Hepatic stellate cell (primary cell): ENCODE measurements at regions not wholly inside any gene's neighbourhood (a gene's known extent, or its start where the extent isn't known, plus 50 kb on each side); places are given as distances from the start of the nearest gene placed in this dataset.

Experiments used
- DNase-seq: peaks from one replicate; pipeline ENCODE4 v3.0.0; 2011; ENCODE audit warnings: low spot score

- DNase-seq, result no peak
Observed at GRCh38 chr13:111394211-111394922, 73.9 kb downstream of the TEX29 start.

DNA sequence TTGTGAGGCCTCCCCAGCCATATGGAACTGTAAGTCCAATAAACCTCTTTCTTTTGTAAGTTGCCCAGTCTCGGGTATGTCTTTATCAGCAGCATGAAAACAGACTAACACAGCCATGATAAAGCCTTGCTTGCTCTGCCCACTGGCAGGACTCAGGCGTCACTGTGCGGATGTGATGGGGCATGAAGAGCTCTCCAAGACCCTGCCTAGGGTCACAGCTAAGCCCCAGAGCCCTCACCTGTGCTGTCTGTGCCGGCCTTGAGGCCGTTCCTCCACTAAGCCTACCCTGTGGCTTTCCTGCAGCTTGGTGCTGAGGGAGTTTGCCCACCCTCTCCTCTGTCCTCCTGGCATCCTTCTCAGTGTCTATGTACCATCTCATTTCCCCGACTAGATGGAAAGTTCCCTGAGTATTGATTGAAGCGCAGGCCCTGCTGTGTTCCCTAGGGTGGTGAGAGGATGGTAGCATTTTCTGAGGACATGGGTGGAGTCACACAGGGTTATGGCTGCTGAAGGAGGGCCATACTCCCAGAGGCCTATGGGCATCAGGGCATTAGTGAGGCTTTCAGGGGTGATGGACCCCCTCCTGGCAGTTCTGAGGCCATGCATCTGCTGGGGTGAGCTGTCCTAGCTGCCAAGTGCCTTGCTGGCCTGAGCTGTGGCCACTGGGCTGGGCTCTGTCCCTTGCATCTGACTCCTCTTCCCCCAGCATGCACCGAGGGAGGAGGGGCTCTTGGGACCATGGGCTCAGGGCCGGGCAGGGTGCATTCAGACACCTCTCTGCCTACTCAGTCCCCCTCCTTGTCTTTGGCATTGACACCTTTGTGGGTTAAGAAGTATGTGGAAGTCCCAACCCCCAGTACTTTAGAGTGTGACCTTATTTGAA is 75.3 kb downstream of the TEX29 start:
- DNase-seq, result no peak

- no peak for DNase-seq
Observed at GRCh38 chr13:111396457-111396856, 76.0 kb downstream of the TEX29 start.

DNA sequence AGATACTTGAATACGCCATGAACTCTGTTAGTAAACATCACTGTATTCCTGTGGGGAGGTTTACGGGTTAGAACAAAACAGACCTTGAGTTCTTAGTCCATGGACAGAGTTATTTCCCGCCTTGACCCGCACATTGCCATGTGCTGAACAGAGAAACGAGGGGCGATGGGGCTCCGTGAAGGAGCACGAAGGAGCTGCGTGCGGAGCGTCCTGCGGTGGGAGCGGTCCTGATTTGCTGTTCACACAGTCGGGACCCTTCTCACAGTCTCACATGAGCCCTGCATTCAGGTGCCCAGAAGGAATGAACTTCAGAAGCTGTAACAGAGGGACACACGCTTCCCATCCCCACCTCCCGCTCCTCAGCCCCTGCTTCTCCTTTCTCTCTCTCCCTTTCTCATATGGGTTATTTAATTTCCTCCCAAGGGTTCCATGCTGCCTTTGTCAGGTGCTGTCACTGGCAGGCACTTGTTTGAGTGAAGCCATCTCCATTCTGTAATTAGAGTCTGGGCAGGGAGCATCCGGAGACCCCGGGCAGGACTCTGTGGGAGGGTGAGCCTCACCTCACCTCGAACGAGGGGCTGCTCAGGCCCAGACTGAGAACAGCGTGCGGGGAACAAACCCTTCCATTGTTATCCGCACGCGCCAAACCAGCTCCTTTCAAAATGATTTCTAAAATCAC is 76.9 kb downstream of the TEX29 start:
- DNase-seq, result no peak

- DNase-seq, result no peak
Observed at GRCh38 chr13:111398196-111398595, 77.8 kb downstream of the TEX29 start.

DNA sequence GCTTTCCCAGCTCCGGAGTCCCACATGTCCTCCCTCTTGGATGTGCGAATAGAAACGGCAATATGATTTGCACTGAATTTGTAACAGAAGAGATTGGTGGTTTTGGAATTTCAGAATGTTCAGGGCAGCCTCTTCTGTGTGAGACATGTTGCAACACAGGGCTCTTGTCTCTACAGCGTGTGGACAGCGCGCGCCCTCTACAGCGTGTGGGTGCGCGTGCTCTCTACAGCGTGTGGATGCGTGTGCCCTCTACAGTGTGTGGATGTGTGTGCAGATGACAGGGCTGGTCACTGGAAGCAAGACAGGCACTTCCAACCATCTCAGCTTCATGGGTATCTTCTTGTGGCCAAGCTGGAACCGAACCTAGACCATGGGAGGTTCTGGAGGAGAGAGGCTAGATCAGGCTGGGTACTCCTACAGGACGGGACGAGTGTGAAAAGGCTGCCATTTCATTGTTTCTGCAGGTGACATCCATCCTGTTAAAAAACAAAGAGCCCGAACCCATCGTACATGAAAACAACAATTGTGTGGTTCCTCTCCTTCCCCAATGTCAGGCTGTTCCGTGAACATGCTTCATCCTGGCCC is 78.4 kb downstream of the TEX29 start:
- no peak for DNase-seq

GRCh38 chr13:111399334-111399733 is 78.9 kb downstream of the TEX29 start:
- no peak for DNase-seq

- no peak for DNase-seq
Observed at GRCh38 chr13:111399776-111400538, 79.5 kb downstream of the TEX29 start.

DNA sequence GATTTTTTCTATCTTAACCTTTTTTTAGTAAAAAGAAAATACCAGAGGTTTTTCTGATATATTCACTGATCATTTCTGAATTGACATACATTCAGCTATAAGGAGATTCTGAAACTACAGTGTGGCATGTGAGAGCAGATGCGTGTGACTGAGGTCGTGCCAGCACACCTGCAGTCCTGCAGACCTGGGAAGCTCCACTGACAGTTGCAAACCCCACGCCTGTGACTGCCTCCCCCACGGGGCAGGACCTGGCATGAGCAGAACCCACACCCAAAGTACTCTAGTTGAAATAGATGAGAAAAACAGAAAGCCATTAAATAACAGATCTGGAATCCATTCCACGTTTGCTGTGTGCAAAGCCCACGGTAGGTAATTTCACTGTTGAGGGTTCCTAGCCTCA is 80.7 kb downstream of the TEX29 start:
- DNase-seq, result no peak

DNA sequence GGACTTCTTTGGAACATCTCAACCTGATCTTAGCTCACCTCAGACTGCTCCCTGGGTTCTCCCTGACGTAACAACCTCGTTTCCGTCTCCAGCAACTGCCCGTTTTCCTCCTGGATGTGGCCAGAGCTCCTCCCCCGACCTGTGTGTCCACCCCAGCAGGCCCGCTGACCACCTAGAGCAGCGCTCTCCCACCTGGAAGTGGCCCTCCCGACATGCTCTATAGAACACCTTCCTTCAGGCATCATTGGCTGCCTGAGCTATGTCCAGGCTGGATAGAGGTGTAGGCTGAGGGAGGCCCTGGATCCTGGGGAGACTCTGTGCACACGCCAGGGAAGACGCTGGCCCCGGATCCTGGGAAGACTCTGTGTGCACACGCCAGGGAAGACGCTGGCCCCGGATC is 81.3 kb downstream of the TEX29 start:
- DNase-seq, result no peak

GRCh38 chr13:111402441-111402840 is 82.0 kb downstream of the TEX29 start:
- no peak for DNase-seq

DNA sequence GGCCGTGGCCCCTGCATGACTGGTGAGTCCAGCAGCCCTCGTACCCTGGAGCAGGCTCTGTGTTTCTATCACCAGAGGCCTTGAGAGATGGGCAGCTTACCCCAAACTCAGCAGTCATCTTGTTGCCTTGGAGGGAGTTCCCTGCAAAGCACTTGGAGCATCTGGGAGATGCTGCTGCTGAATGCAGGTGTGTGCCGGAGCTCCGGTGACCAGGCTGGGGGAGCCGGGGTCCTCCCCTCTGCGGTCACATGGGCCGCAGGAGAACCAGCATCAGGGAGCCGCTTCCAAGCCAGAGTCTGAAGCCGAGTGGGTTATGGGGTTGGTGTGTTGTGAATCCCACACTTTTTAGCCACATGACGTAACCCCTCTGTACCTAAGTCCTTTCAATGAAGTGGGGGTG is 82.8 kb downstream of the TEX29 start:
- no peak for DNase-seq

- DNase-seq, result no peak
Observed at GRCh38 chr13:111404746-111405145, 84.3 kb downstream of the TEX29 start.

GRCh38 chr13:111406636-111407035 is 86.2 kb downstream of the TEX29 start:
- DNase-seq, result no peak

GRCh38 chr13:111407381-111408131 is 87.1 kb downstream of the TEX29 start:
- DNase-seq, result no peak

DNA sequence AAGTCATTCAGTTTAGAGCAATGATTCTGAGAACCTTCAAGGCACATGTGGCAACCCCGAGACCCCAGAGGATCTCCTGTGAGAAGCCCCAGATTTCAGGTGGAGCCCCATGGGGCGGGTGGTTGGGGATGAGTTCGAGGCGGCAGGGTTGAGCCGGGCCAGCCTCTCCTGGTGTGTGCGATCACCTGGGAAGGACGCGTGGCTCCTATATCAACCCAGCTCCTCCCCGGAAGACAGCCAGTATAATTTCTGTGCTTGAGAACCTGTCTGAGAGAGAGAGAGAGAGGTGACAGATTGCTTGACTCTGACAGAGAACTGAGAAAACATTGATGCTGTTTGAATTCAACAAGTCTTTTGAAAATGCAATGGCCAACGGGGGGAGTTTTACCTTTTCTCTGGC is 89.0 kb downstream of the TEX29 start:
- no peak for DNase-seq

- no peak for DNase-seq
Observed at GRCh38 chr13:111410232-111411021, 90.0 kb downstream of the TEX29 start.

- no peak for DNase-seq
Observed at GRCh38 chr13:111411151-111411858, 90.9 kb downstream of the TEX29 start.

DNA sequence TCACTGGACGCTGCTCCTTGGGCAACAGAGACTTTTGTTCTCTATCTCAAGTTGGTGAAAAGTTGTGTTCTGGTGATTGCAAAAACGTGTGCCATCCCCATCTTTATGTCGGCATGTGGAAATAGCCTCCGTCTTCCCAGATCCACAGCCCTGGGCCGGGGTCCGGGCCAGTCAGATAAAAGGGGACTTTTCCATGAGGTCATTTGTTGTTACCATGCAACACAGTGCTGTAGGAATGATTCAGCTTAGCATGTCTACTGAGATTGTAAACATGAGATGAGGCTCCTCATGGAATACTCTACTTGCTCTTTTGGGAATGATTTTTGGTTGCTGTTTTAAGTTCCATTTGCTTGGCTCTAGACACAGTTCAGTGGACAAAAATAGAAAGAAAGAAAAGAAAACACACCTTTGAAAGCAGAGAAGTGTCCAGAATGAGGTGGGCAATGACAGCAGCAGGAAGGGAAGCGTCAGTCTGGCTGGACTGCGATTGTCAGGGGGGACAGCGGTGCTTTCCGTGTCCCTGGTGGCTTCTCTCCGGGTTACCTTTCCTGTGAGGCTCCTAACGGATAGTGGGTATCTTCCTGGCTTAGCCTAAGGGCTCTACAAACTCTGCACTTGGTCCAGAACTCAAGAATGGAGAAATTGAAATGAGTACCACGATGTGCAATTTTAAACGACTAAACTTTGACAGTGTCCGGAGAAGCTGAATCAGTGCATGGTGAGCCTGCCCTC is 91.6 kb downstream of the TEX29 start:
- no peak for DNase-seq
